ENCODE measurements at regions not wholly inside any gene's neighbourhood (a gene's known extent, or its start where the extent isn't known, plus 50 kb on each side); places are given as distances from the start of the nearest gene placed in this dataset.

DNA sequence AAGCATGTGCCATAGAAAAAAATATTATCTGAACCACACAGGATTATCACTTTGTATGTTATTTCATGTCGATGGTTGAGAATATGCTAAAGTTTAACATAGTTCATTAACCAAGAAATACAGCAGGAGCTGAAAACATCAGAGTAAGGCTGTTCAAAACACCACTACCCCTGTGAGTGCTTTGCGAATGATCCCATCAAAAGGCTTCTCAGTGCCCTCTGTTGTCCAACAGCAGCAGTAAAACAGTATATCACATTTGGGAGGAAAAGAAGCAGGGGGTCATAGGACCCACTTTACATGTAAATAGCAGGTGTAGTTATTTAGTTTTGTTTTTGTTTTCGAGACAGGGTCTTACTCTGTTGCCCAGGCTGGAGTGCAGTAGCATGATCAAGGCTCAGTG is 289.4 kb upstream of the FMN2 start:
- TF ChIP-seq CTCF (IDR thresholded peaks at IDR 0.05; ENCODE audit: low read length) (no peak), EZH2 (optimal IDR thresholded peaks at IDR 0.05; ENCODE audit: low read depth, low read length) (no peak), EZH2phosphoT487 (IDR thresholded peaks at IDR 0.05; ENCODE audit: low read length) (no peak)
